ENCODE measurements at regions not wholly inside any gene's neighbourhood (a gene's known extent, or its start where the extent isn't known, plus 50 kb on each side); places are given as distances from the start of the nearest gene placed in this dataset.

DNA sequence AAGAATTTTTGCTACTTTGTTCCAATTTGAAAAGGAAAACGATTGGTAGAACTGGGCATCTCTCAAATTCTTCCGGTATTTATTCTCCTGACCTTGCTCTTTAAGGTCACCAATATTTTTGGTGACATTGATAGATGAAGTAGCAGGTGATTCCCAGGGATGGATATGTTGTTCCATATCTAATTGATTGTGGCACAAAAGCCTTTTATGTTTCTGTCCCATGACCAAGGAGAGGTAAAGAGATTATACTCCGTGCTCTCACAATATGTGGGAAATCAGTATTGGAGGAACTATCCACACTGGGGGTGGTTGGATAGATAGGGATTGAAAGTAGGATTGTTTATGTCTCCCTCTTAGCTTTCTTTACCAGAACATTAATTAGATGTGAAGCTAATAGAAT is 61.7 kb upstream of the LRIG3 start:
- DNase-seq (ENCODE audit: low spot score), result no peak

DNA sequence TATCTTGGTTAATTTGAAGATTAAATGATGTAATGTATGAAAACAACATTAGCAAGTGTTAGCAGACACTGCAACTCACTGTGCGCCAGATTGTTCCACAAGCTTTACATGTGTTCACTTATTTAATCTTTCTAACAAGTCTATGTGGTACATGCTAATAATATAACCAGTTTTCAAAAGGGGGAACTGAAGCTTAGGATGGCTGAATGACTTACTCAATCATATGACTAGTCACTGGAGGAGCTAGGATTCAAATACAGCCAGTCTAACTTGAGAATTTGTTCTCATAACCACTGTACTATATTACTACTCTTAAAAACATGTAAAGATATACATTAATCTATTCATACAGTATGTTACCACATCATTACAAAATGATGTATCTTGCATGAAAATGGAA is 60.5 kb upstream of the LRIG3 start:
- DNase-seq (ENCODE audit: low spot score), result no peak

DNA sequence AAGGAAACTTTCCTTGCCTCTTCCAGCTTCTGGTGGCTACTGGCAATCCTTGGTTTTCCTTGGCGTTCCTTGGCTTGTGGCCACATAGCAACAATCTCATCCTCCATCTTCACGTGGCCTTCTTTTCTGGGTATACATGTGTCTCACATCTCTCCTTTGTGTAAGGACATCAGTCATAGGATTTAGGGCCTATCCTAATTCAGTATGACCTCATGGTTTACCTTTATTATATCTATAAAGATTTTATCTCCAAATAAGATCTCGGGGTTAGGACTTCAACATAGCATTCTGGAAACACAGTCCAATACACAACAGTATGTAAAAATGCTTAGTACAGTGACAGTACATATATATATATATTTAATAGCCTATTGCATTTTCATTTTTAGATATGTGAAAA is 58.4 kb upstream of the LRIG3 start:
- DNase-seq (ENCODE audit: low spot score), result no peak

DNA sequence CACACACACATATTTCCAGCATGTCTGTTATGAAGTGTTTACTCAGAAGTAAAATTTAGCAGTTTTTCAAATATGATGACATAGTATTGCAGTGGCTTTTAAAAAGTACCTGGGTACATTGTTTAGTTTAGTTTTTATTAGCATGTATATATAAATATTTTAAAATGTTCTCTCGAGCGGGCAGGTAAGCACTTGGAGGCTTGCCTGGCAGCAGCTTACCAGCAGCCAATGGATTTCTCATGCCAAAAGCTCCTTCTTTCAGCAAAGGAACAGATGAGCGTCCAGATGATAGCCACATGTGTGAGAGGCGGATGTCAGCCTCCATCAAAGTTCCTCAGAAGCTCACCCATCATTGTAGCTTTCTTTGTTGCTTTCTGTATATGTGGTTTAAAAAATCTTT is 57.2 kb upstream of the LRIG3 start:
- DNase-seq (ENCODE audit: low spot score), result no peak

DNA sequence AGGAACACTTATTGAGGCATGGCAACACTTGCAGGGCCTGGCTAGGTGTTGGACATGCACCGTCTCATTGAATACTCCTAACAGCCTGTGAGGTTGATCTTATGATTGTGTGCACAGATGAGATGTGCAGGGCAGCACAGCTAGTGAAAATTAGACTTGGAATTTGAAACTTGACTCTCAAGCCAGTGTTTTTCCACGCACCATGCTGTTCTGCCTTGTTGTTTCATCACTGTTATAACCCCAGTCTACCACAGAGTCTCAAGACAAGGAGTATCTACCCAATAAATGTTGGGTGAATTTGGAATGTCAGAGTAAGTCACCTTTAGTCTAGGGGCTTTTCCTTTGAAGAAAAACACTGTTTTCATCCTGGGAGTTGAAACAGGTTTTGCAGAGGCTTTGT is 55.8 kb upstream of the LRIG3 start:
- no peak for DNase-seq (ENCODE audit: low spot score)
